RWPE2 (cell line): ENCODE measurements at regions not wholly inside any gene's neighbourhood (a gene's known extent, or its start where the extent isn't known, plus 50 kb on each side); places are given as distances from the start of the nearest gene placed in this dataset.
A peak's percentile ranks its signal among the peaks of the same experiment; 100 is the strongest.

ENCODE experiments used
- ATAC-seq: fragments of 200-7000 bp; cut with Tn5 transposase; 3 replicates; pipeline ENCODE4 v1.9.1; 2021; ENCODE audit warnings: low read depth
- DNase-seq: peaks from one replicate; pipeline ENCODE4 v3.0.0-alpha.2; 2020; ENCODE audit warnings: low spot score
- H3K27ac ChIP-seq: fragments of 450-650 bp; 2 replicates; pipeline ENCODE4 v1.5.1; 2017; ENCODE audit warnings: mild to moderate bottlenecking; ENCODE audit not compliant: poor library complexity, severe bottlenecking
- H3K27me3 ChIP-seq: fragments of 250-450 bp; sonication (Bioruptor Pico); 2 replicates; pipeline ENCODE4 v1.5.1; 2021; ENCODE audit warnings: mild to moderate bottlenecking, moderate library complexity; ENCODE audit not compliant: insufficient read depth, poor library complexity, severe bottlenecking
- H3K36me3 ChIP-seq: fragments of 250-450 bp; sonication (Bioruptor Pico); 2 replicates; pipeline ENCODE4 v1.5.1; 2020; ENCODE audit warnings: low read depth, mild to moderate bottlenecking, moderate library complexity
- H3K4me1 ChIP-seq: fragments of 250-450 bp; sonication (Bioruptor Pico); 2 replicates; pipeline ENCODE4 v1.5.1; 2021; ENCODE audit warnings: mild to moderate bottlenecking, moderate library complexity; ENCODE audit not compliant: insufficient read depth, poor library complexity, severe bottlenecking
- H3K4me3 ChIP-seq: fragments of 250-450 bp; sonication (Bioruptor Pico); 2 replicates; pipeline ENCODE4 v1.5.1; 2021; ENCODE audit warnings: mild to moderate bottlenecking, moderate library complexity; ENCODE audit not compliant: severe bottlenecking
- H3K9me3 ChIP-seq: fragments of 250-450 bp; sonication (Bioruptor Pico); 2 replicates; pipeline ENCODE4 v1.5.1; 2021; ENCODE audit warnings: mild to moderate bottlenecking, moderate library complexity; ENCODE audit not compliant: severe bottlenecking
- CTCF ChIP-seq: fragments of 450-650 bp; IDR thresholded peaks from one replicate; pipeline ENCODE4 v1.5.1; 2017; ENCODE audit warnings: mild to moderate bottlenecking, moderate library complexity; ENCODE audit not compliant: poor library complexity, severe bottlenecking

- Histone ChIP-seq H3K36me3 (peaks cover 5% of the 10 kb centered on the region; the same call in 1 of the 2 replicates), H3K27ac (peak overlapping the region; percentile 92), H3K27me3 (no peaks in the 10 kb centered on the region), H3K4me1 (peaks cover 39% of the 10 kb centered on the region), H3K9me3 (no peaks in the 10 kb centered on the region), H3K4me3 (no peak overlapping the region)
- TF ChIP-seq CTCF, result no peak
- DNase-seq (no peak), ATAC-seq (peak; percentile 80)
These were observed 150.5 kb upstream of the RXFP1 start for GRCh38 chr4:158371158-158371557.

GRCh38 chr4:158374318-158374717 is 147.4 kb upstream of the RXFP1 start:
- H3K4me1 ChIP-seq, result peaks cover 39% of the 10 kb centered on the region
- peak overlapping the region; percentile 92 for H3K27ac ChIP-seq
- DNase-seq (no peak), ATAC-seq (peak; percentile 66)
- H3K36me3 ChIP-seq, result peaks cover 5% of the 10 kb centered on the region; the same call in 1 of the 2 replicates
- H3K9me3 ChIP-seq, result no peaks in the 10 kb centered on the region
- H3K4me3 ChIP-seq, result no peak overlapping the region
- TF ChIP-seq CTCF, result no peak
- no peaks in the 10 kb centered on the region for H3K27me3 ChIP-seq

GRCh38 chr4:158376106-158376840 is 145.4 kb upstream of the RXFP1 start:
- H3K36me3 ChIP-seq, result peaks cover 1% of the 10 kb centered on the region; the same call in 1 of the 2 replicates
- H3K4me1 ChIP-seq, result peaks cover 22% of the 10 kb centered on the region
- no peaks in the 10 kb centered on the region for H3K9me3 ChIP-seq
- H3K4me3 ChIP-seq, result no peak overlapping the region
- H3K27me3 ChIP-seq, result no peaks in the 10 kb centered on the region
- no peak for DNase-seq
- TF ChIP-seq CTCF, result no peak
- no peak for ATAC-seq
- H3K27ac ChIP-seq, result no peak overlapping the region

- no peaks in the 10 kb centered on the region for H3K27me3 ChIP-seq
- no peak overlapping the region for H3K4me3 ChIP-seq
- TF ChIP-seq CTCF, result no peak
- H3K27ac ChIP-seq, result no peak overlapping the region
- ATAC-seq, result no peak
- DNase-seq, result no peak
- H3K4me1 ChIP-seq, result no peaks in the 10 kb centered on the region
- no peaks in the 10 kb centered on the region for H3K9me3 ChIP-seq
- H3K36me3 ChIP-seq, result no peaks in the 10 kb centered on the region
These were observed 137.3 kb upstream of the RXFP1 start for GRCh38 chr4:158384414-158384813.

- no peaks in the 10 kb centered on the region for H3K27me3 ChIP-seq
- H3K36me3 ChIP-seq, result no peaks in the 10 kb centered on the region
- H3K27ac ChIP-seq, result no peak overlapping the region
- H3K9me3 ChIP-seq, result no peaks in the 10 kb centered on the region
- H3K4me3 ChIP-seq, result no peak overlapping the region
- TF ChIP-seq CTCF, result no peak
- H3K4me1 ChIP-seq, result no peaks in the 10 kb centered on the region
- DNase-seq (no peak), ATAC-seq (no peak)
These were observed 126.3 kb upstream of the RXFP1 start for GRCh38 chr4:158395343-158395742.
